Neural cell (in vitro differentiated cells): ENCODE measurements at regions not wholly inside any gene's neighbourhood (a gene's known extent, or its start where the extent isn't known, plus 50 kb on each side); places are given as distances from the start of the nearest gene placed in this dataset.

Source experiments
- H2AFZ ChIP-seq: fragments of 200-600, 300-800 bp; sonication (generic), shearing (Covaris generic); 2 replicates; pipeline ENCODE4 v1.6.0; 2014; ENCODE audit warnings: low read depth, mild to moderate bottlenecking, antibody characterized with exemption, low read length, moderate library complexity
- H3F3A ChIP-seq: fragments of 200-600 bp; shearing (Covaris generic); 2 replicates; pipeline ENCODE4 v1.6.1; 2016; ENCODE audit warnings: mild to moderate bottlenecking, moderate library complexity, mixed read lengths, antibody characterized with exemption, low read length; ENCODE audit not compliant: insufficient read depth, poor library complexity, severe bottlenecking
- H3K27ac ChIP-seq: fragments of 200-600, 300-800 bp; sonication (generic), shearing (Covaris generic); 2 replicates; pipeline ENCODE4 v1.5.1; 2014; ENCODE audit warnings: mild to moderate bottlenecking, low read length, moderate library complexity
- H3K27me3 ChIP-seq: fragments of 300-800, 200-600 bp; sonication (generic), shearing (Covaris generic); 2 replicates; pipeline ENCODE4 v1.6.0; 2014; ENCODE audit warnings: mild to moderate bottlenecking, low read depth, low read length, moderate library complexity; ENCODE audit not compliant: insufficient read depth
- H3K36me3 ChIP-seq: fragments of 300-800, 200-600 bp; sonication (generic), shearing (Covaris generic); 2 replicates; pipeline ENCODE4 v1.5.1; 2014; ENCODE audit warnings: mild to moderate bottlenecking, antibody characterized with exemption, low read length, moderate library complexity; ENCODE audit not compliant: insufficient read depth
- H3K4me2 ChIP-seq: fragments of 300-800, 200-600 bp; sonication (generic), shearing (Covaris generic); 2 replicates; pipeline ENCODE4 v1.6.0; 2014; ENCODE audit warnings: mild to moderate bottlenecking, low read length
- H3K4me3 ChIP-seq: fragments of 300-800, 200-600 bp; sonication (generic), shearing (Covaris generic); 2 replicates; pipeline ENCODE4 v1.5.1; 2014; ENCODE audit warnings: mild to moderate bottlenecking, low read length, moderate library complexity
- H3K79me2 ChIP-seq: fragments of 200-600 bp; shearing (Covaris generic); replicated peaks from 2 replicates; pipeline ENCODE4 v1.6.0; 2014; ENCODE audit warnings: mild to moderate bottlenecking, low read length, moderate library complexity; ENCODE audit not compliant: insufficient read depth
- H3K9ac ChIP-seq: fragments of 300-800, 200-600 bp; sonication (generic), shearing (Covaris generic); 2 replicates; pipeline ENCODE4 v1.6.1; 2016; ENCODE audit warnings: mild to moderate bottlenecking, low read length, mixed read lengths
- H3K9me2 ChIP-seq: fragments of 200-600 bp; shearing (Covaris generic); 2 replicates; pipeline ENCODE4 v1.6.1; 2016; ENCODE audit warnings: mild to moderate bottlenecking, low read length, mixed read lengths; ENCODE audit not compliant: insufficient read depth
- H3K9me3 ChIP-seq: fragments of 200-600, 300-800 bp; sonication (generic), shearing (Covaris generic); 2 replicates; pipeline ENCODE4 v1.6.1; 2016; ENCODE audit warnings: mild to moderate bottlenecking, mixed run types, low read length, moderate library complexity, mixed read lengths
- H4K20me1 ChIP-seq: fragments of 200-600 bp; shearing (Covaris generic); 2 replicates; pipeline ENCODE4 v1.6.1; 2016; ENCODE audit warnings: mild to moderate bottlenecking, mixed run types; ENCODE audit not compliant: insufficient read depth
- EP300 ChIP-seq: fragments of 450-650 bp; conservative IDR thresholded peaks from 2 replicates; pipeline ENCODE4 v1.6.1; 2014; ENCODE audit warnings: antibody characterized with exemption, mild to moderate bottlenecking, moderate library complexity; ENCODE audit not compliant: poor library complexity, severe bottlenecking
- EZH2 ChIP-seq: fragments of 200-600, 300-800 bp; shearing (Covaris generic), sonication (generic); IDR thresholded peaks from 2 replicates; pipeline ENCODE4 v1.6.1; 2014; ENCODE audit warnings: antibody characterized with exemption, low read length, borderline replicate concordance, mild to moderate bottlenecking; ENCODE audit not compliant: insufficient read depth, poor library complexity, severe bottlenecking
- MXI1 ChIP-seq: fragments of 450-650 bp; conservative IDR thresholded peaks from 2 replicates; pipeline ENCODE4 v1.6.1; 2014; ENCODE audit warnings: antibody characterized with exemption, mild to moderate bottlenecking; ENCODE audit not compliant: poor library complexity, severe bottlenecking
- POLR2AphosphoS5 ChIP-seq: IDR thresholded peaks from 2 replicates; pipeline ENCODE4 v1.6.1; 2012
- RAD21 ChIP-seq: fragments of 450-650 bp; conservative IDR thresholded peaks from 2 replicates; pipeline ENCODE4 v1.6.1; 2014; ENCODE audit warnings: antibody characterized with exemption, mild to moderate bottlenecking, moderate library complexity
- SMC3 ChIP-seq: fragments of 450-650 bp; conservative IDR thresholded peaks from 2 replicates; pipeline ENCODE4 v1.6.1; 2014; ENCODE audit warnings: antibody characterized with exemption, mild to moderate bottlenecking, moderate library complexity; ENCODE audit not compliant: poor library complexity
- TAF1 ChIP-seq: IDR thresholded peaks from 2 replicates; pipeline ENCODE4 v1.6.1; 2012; ENCODE audit warnings: low read depth
- TF ChIP-seq, protein P1 (sequence below): IDR thresholded peaks from 2 replicates; pipeline ENCODE4 v1.6.1; 2012; ENCODE audit warnings: borderline replicate concordance
- TF ChIP-seq, protein P2 (sequence below): fragments of 450-650 bp; IDR thresholded peaks from 2 replicates; pipeline ENCODE4 v1.5.1; 2014; ENCODE audit warnings: antibody characterized with exemption, mild to moderate bottlenecking, moderate library complexity; ENCODE audit not compliant: poor library complexity, severe bottlenecking

DNA sequence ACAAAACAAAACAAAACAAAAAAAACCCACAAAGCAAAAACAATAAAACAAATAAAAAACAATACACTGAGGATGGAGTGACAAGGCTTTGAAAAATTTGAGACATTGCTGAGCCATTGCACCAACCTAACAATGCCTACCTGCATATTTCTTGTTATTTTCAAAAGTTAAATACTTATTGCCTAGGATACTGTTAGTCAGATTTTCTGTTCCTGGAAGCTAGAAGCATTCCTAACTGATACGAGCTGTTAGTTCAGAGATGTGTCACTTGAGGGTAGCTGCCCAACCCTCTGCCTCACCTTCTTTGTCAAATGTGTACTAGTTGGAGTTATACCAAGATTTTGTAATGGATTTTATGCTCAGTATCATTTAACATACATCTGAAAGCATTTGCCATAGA lies 187.2 kb downstream of the TXNL1 start:
- no peak overlapping the region for H3K4me2 ChIP-seq
- no peaks in the 10 kb centered on the region for H3K36me3 ChIP-seq
- H3K9me2 ChIP-seq, result no peaks in the 10 kb centered on the region
- H2AFZ ChIP-seq, result no peak overlapping the region
- H3K27me3 ChIP-seq, result no peaks in the 10 kb centered on the region
- no peak overlapping the region for H3K27ac ChIP-seq
- no peaks in the 10 kb centered on the region for H3K79me2 ChIP-seq
- TF ChIP-seq, protein P1, sequence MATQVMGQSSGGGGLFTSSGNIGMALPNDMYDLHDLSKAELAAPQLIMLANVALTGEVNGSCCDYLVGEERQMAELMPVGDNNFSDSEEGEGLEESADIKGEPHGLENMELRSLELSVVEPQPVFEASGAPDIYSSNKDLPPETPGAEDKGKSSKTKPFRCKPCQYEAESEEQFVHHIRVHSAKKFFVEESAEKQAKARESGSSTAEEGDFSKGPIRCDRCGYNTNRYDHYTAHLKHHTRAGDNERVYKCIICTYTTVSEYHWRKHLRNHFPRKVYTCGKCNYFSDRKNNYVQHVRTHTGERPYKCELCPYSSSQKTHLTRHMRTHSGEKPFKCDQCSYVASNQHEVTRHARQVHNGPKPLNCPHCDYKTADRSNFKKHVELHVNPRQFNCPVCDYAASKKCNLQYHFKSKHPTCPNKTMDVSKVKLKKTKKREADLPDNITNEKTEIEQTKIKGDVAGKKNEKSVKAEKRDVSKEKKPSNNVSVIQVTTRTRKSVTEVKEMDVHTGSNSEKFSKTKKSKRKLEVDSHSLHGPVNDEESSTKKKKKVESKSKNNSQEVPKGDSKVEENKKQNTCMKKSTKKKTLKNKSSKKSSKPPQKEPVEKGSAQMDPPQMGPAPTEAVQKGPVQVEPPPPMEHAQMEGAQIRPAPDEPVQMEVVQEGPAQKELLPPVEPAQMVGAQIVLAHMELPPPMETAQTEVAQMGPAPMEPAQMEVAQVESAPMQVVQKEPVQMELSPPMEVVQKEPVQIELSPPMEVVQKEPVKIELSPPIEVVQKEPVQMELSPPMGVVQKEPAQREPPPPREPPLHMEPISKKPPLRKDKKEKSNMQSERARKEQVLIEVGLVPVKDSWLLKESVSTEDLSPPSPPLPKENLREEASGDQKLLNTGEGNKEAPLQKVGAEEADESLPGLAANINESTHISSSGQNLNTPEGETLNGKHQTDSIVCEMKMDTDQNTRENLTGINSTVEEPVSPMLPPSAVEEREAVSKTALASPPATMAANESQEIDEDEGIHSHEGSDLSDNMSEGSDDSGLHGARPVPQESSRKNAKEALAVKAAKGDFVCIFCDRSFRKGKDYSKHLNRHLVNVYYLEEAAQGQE, result no peak
- TF ChIP-seq MXI1 (no peak), EP300 (no peak), RAD21 (no peak), EZH2 (no peak), SMC3 (no peak), POLR2AphosphoS5 (no peak), TAF1 (no peak)
- TF ChIP-seq, protein P2, sequence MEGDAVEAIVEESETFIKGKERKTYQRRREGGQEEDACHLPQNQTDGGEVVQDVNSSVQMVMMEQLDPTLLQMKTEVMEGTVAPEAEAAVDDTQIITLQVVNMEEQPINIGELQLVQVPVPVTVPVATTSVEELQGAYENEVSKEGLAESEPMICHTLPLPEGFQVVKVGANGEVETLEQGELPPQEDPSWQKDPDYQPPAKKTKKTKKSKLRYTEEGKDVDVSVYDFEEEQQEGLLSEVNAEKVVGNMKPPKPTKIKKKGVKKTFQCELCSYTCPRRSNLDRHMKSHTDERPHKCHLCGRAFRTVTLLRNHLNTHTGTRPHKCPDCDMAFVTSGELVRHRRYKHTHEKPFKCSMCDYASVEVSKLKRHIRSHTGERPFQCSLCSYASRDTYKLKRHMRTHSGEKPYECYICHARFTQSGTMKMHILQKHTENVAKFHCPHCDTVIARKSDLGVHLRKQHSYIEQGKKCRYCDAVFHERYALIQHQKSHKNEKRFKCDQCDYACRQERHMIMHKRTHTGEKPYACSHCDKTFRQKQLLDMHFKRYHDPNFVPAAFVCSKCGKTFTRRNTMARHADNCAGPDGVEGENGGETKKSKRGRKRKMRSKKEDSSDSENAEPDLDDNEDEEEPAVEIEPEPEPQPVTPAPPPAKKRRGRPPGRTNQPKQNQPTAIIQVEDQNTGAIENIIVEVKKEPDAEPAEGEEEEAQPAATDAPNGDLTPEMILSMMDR, result no peak
- no peaks in the 10 kb centered on the region for H3K9me3 ChIP-seq
- H3K4me3 ChIP-seq, result no peak overlapping the region
- H4K20me1 ChIP-seq, result no peaks in the 10 kb centered on the region
- no peak overlapping the region for H3K9ac ChIP-seq
- no peaks in the 10 kb centered on the region for H3F3A ChIP-seq

DNA sequence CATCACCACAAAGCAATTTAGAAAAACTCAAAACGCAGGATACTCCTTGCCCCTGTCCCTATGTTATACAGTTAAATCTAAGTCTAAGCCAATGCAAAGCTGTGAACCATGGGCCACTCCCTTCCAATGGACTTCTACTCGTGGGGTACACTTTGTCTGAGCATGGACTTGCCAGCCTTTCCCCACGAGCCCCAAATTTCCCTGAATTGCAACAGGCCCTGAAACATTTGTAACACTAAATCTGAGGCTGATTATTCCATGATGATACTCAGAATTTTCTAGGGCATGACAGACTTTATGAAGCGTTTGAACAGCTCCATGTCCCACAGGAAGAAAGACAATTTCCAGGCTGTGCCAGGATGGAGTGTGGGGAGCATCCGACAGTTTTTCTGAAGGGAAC lies 189.6 kb downstream of the TXNL1 start:
- H3K9me3 ChIP-seq, result no peaks in the 10 kb centered on the region
- TF ChIP-seq EZH2 (no peak), MXI1 (no peak), RAD21 (no peak), EP300 (no peak), POLR2AphosphoS5 (no peak), SMC3 (no peak), TAF1 (no peak)
- TF ChIP-seq, protein P2, result no peak
- TF ChIP-seq, protein P1, result no peak
- H3K9me2 ChIP-seq, result no peaks in the 10 kb centered on the region
- H3K36me3 ChIP-seq, result no peaks in the 10 kb centered on the region
- H3K79me2 ChIP-seq, result no peaks in the 10 kb centered on the region
- H2AFZ ChIP-seq, result no peak overlapping the region
- no peak overlapping the region for H3K4me3 ChIP-seq
- H3K4me2 ChIP-seq, result no peak overlapping the region
- no peaks in the 10 kb centered on the region for H3F3A ChIP-seq
- no peak overlapping the region for H3K27ac ChIP-seq
- H4K20me1 ChIP-seq, result no peaks in the 10 kb centered on the region
- no peaks in the 10 kb centered on the region for H3K27me3 ChIP-seq
- H3K9ac ChIP-seq, result no peak overlapping the region
